Retinal pigment epithelial cell (primary cell): ENCODE measurements at regions not wholly inside any gene's neighbourhood (a gene's known extent, or its start where the extent isn't known, plus 50 kb on each side); places are given as distances from the start of the nearest gene placed in this dataset.

Experiments used
- DNase-seq: peaks from one replicate; pipeline ENCODE4 v3.0.0-alpha.2; 2010; ENCODE audit warnings: low read depth
- H3K4me3 ChIP-seq: 2 replicates; pipeline ENCODE4 v1.5.1; 2011; ENCODE audit warnings: mild to moderate bottlenecking, low read length, control low read depth, moderate library complexity
- CTCF ChIP-seq: conservative IDR thresholded peaks from 2 replicates; pipeline ENCODE4 v1.5.1; 2011; ENCODE audit warnings: low read depth, low read length, control low read depth, inconsistent platforms

- TF ChIP-seq CTCF: no peak
- no peak for DNase-seq
- H3K4me3 ChIP-seq: no peak overlapping the region
Measured at GRCh38 chr3:170723241-170723640, 137.4 kb upstream of the SLC7A14 start.

- no peak for TF ChIP-seq CTCF
- DNase-seq: no peak
- no peak overlapping the region for H3K4me3 ChIP-seq
Measured at GRCh38 chr3:170721563-170721962, 135.7 kb upstream of the SLC7A14 start.

GRCh38 chr3:170719300-170719699, 133.4 kb upstream of the SLC7A14 start:
- no peak for TF ChIP-seq CTCF
- DNase-seq: no peak
- no peak overlapping the region for H3K4me3 ChIP-seq

- no peak overlapping the region for H3K4me3 ChIP-seq
- TF ChIP-seq CTCF: no peak
- DNase-seq: no peak
Measured at GRCh38 chr3:170718848-170719247, 133.0 kb upstream of the SLC7A14 start.

- no peak for DNase-seq
- no peak overlapping the region for H3K4me3 ChIP-seq
- TF ChIP-seq CTCF: no peak
Measured at GRCh38 chr3:170717410-170718402, 131.8 kb upstream of the SLC7A14 start.

GRCh38 chr3:170716172-170716805, 130.4 kb upstream of the SLC7A14 start:
- DNase-seq: no peak
- TF ChIP-seq CTCF: no peak
- no peak overlapping the region for H3K4me3 ChIP-seq
